T-cell (primary cell): ENCODE measurements at regions not wholly inside any gene's neighbourhood (a gene's known extent, or its start where the extent isn't known, plus 50 kb on each side); places are given as distances from the start of the nearest gene placed in this dataset.
"Not testable (repeated sequence)": the region's sequence is repeated elsewhere in the genome, so short reads cannot be mapped to it uniquely, and the experiment has no call there.

Experiments
- ATAC-seq, 4 experiments: fragments of 200-7000 bp in 3 of 4; fragments of 150-1000 bp in 1 of 4; cut with Tn5 transposase; replicated peaks in 1 of 4; 1 replicate in 3 of 4; 2 replicates in 1 of 4; pipeline ENCODE4 v1.10.0; 2021; ENCODE audit warnings: moderate library complexity in 3 of 4, mild to moderate bottlenecking in 2 of 4, moderate number of reproducible peaks in 1 of 4
- CTCF ChIA-PET, 2 donors: fragments of 300-600 bp; sonication (Branson Sonifier 250); formaldehyde crosslinking; loops; one replicate each; lab custom pipeline; 2022; ENCODE audit warnings: antibody characterized with exemption in 2 of 2; lab: Charles Lee
- POLR2A ChIA-PET, 2 donors: fragments of 300-600 bp; sonication (Branson Sonifier 250); formaldehyde crosslinking; loops; one replicate each; lab custom pipeline; 2022; ENCODE audit warnings: antibody characterized with exemption in 2 of 2; lab: Charles Lee
- DNase-seq, 35 experiments: peaks; one replicate each; pipeline versions ENCODE4 v3.0.0 to v3.0.0-alpha.2; 2013 to 2023
- H3K27ac ChIP-seq: one replicate; pipeline ENCODE4 v1.5.1; 2013; ENCODE audit warnings: low read length
- H3K27me3 ChIP-seq, 2 experiments: replicated peaks in 1 of 2; 1 replicate in 1 of 2; 2 replicates in 1 of 2; pipeline versions ENCODE4 v1.6.1 to v1.7.0; 2013; ENCODE audit warnings: low read length in 1 of 2, mixed read lengths in 1 of 2; ENCODE audit not compliant: control insufficient read depth in 2 of 2, insufficient read depth in 2 of 2; ENCODE audit errors: extremely low read depth in 1 of 2
- H3K36me3 ChIP-seq, 2 donors: 1 replicate in 1 of 2; 2 replicates in 1 of 2; pipeline versions ENCODE4 v1.6.1 to v1.7.0; 2013; ENCODE audit warnings: low read length in 1 of 2; ENCODE audit not compliant: control insufficient read depth in 2 of 2, insufficient read depth in 1 of 2; ENCODE audit errors: extremely low read depth in 1 of 2
- H3K4me1 ChIP-seq, 2 experiments: 1 replicate in 1 of 2; 2 replicates in 1 of 2; pipeline versions ENCODE4 v1.6.1 to v1.7.0; 2013; ENCODE audit warnings: low read length in 2 of 2, mixed read lengths in 1 of 2; ENCODE audit not compliant: insufficient read depth in 2 of 2, control insufficient read depth in 1 of 2; ENCODE audit errors: extremely low read depth in 1 of 2
- H3K4me3 ChIP-seq, 2 donors: 1 replicate in 1 of 2; 2 replicates in 1 of 2; pipeline versions ENCODE4 v1.5.1 to v1.7.0; 2013; ENCODE audit warnings: mild to moderate bottlenecking in 2 of 2, low read length in 1 of 2, moderate library complexity in 1 of 2; ENCODE audit not compliant: control insufficient read depth in 1 of 2; ENCODE audit errors: extremely low read depth in 1 of 2
- H3K9me3 ChIP-seq: 2 replicates; pipeline ENCODE4 v1.7.0; 2013
- H3K27ac Mint-ChIP-seq, 2 donors: one replicate each; pipeline ENCODE4 v1.8.0; 2020 to 2021; ENCODE audit warnings: mild to moderate bottlenecking in 2 of 2, mixed read lengths in 2 of 2
- H3K27me3 Mint-ChIP-seq, 2 donors: one replicate each; pipeline ENCODE4 v1.8.0; 2021 to 2022; ENCODE audit warnings: mixed read lengths in 2 of 2
- H3K36me3 Mint-ChIP-seq: one replicate; pipeline ENCODE4 v1.8.0; 2021; ENCODE audit warnings: mixed read lengths
- H3K4me1 Mint-ChIP-seq, 3 donors: one replicate each; pipeline ENCODE4 v1.8.0; 2020 to 2022; ENCODE audit warnings: mixed read lengths in 3 of 3, mild to moderate bottlenecking in 1 of 3
- H3K4me3 Mint-ChIP-seq, 3 donors: one replicate each; pipeline ENCODE4 v1.8.0; 2020 to 2022; ENCODE audit warnings: mild to moderate bottlenecking in 3 of 3, mixed read lengths in 3 of 3, moderate library complexity in 3 of 3
- H3K9me3 Mint-ChIP-seq, 3 donors: one replicate each; pipeline ENCODE4 v1.8.0; 2020 to 2022; ENCODE audit warnings: mixed read lengths in 3 of 3
- WGBS: methylation state at CpG from one replicate; pipeline ENCODE4 v1.1.5; 2013; ENCODE audit warnings: missing lambda C conversion rate; ENCODE audit not compliant: insufficient coverage; 5-methylcytosine and 5-hydroxymethylcytosine counted together

- Mint-ChIP-seq H3K27me3 (peaks cover 0 to 4% of the 10 kb centered on the region in 2 donors), H3K9me3 (no peaks in the 10 kb centered on the region), H3K4me3 (no peak overlapping the region), H3K4me1 (peaks cover 0 to 4% (median 0%) of the 10 kb centered on the region in 3 donors), H3K27ac (no peak overlapping the region), H3K36me3 (no peaks in the 10 kb centered on the region)
- Histone ChIP-seq H3K36me3 (no peaks in the 10 kb centered on the region), H3K4me3 (no peak overlapping the region), H3K4me1 (no peaks in the 10 kb centered on the region), H3K27ac (no peak overlapping the region), H3K27me3 (peaks cover 0 to 3% of the 10 kb centered on the region in 2 experiments), H3K9me3 (no peaks in the 10 kb centered on the region)
- ChIA-PET POLR2A (no interaction called here), CTCF (no interaction called here)
- DNase-seq, result no peak
- WGBS, result 48% methylated on average over 2 of the region's 3 CpGs
- no peak for ATAC-seq
These were observed 117.0 kb upstream of the UST start for GRCh38 chr6:148629592-148630465.

- ChIA-PET POLR2A (no interaction called here), CTCF (interaction anchor here in 1 of 2 donors (0.6 kb wide), 1 partner anchor 48 kb away, joined by 3 read pairs; no protein-coding TSS in a partner anchor)
- Histone ChIP-seq H3K27me3 (no peaks in the 10 kb centered on the region), H3K4me1 (no peaks in the 10 kb centered on the region), H3K27ac (no peak overlapping the region), H3K9me3 (no peaks in the 10 kb centered on the region), H3K4me3 (no peak overlapping the region), H3K36me3 (no peaks in the 10 kb centered on the region)
- ATAC-seq, result no peak
- Mint-ChIP-seq H3K27ac (no peak overlapping the region), H3K4me1 (peaks cover 5 to 6% (median 6%) of the 10 kb centered on the region in 3 donors), H3K4me3 (no peak overlapping the region), H3K27me3 (peaks cover 0 to 4% of the 10 kb centered on the region in 2 donors), H3K9me3 (no peaks in the 10 kb centered on the region), H3K36me3 (no peaks in the 10 kb centered on the region)
- DNase-seq, result no peak
- no CpG with 5 or more reads among the region's 1 CpG for WGBS
These were observed 111.6 kb upstream of the UST start for GRCh38 chr6:148635070-148635743.

GRCh38 chr6:148641836-148642235, 105.0 kb upstream of the UST start:
- DNase-seq, H3K27me3 ChIP-seq, H3K27ac Mint-ChIP-seq, H3K27ac ChIP-seq, H3K9me3 Mint-ChIP-seq, H3K9me3 ChIP-seq, H3K4me1 Mint-ChIP-seq, H3K4me1 ChIP-seq, H3K36me3 ChIP-seq, ATAC-seq, POLR2A ChIA-PET, H3K36me3 Mint-ChIP-seq, H3K4me3 ChIP-seq, H3K27me3 Mint-ChIP-seq, H3K4me3 Mint-ChIP-seq, CTCF ChIA-PET: not testable (repeated sequence)
- WGBS, result 89% methylated on average over 4 of the region's 8 CpGs

GRCh38 chr6:148643208-148643607, 103.6 kb upstream of the UST start:
- H3K9me3 ChIP-seq, CTCF ChIA-PET, DNase-seq, ATAC-seq, H3K4me1 Mint-ChIP-seq, H3K27me3 ChIP-seq, H3K27ac ChIP-seq, H3K27me3 Mint-ChIP-seq, H3K9me3 Mint-ChIP-seq, H3K4me3 Mint-ChIP-seq, H3K36me3 ChIP-seq, H3K4me1 ChIP-seq, H3K4me3 ChIP-seq, H3K27ac Mint-ChIP-seq, POLR2A ChIA-PET, H3K36me3 Mint-ChIP-seq: not testable (repeated sequence)
- 92% methylated on average over 2 of the region's 5 CpGs for WGBS

- DNase-seq, H3K36me3 Mint-ChIP-seq, H3K4me1 ChIP-seq, POLR2A ChIA-PET, H3K27ac ChIP-seq, H3K27me3 ChIP-seq, H3K36me3 ChIP-seq, H3K4me3 ChIP-seq, CTCF ChIA-PET, H3K9me3 ChIP-seq, H3K27ac Mint-ChIP-seq, H3K4me1 Mint-ChIP-seq, ATAC-seq, H3K4me3 Mint-ChIP-seq, H3K9me3 Mint-ChIP-seq: not testable (repeated sequence)
- peaks cover 6 to 15% of the 10 kb centered on the region in 2 donors for H3K27me3 Mint-ChIP-seq
- WGBS, result 83% methylated on average over 1 of the region's 7 CpGs
These were observed 101.8 kb upstream of the UST start for GRCh38 chr6:148645049-148645448.

GRCh38 chr6:148648754-148649453, 97.9 kb upstream of the UST start:
- ChIA-PET POLR2A (no interaction called here), CTCF (interaction anchor here in 1 of 2 donors (0.6 kb wide), 1 partner anchor 134 kb away, joined by 11 read pairs; no protein-coding TSS in a partner anchor)
- Histone ChIP-seq H3K4me3 (no peak overlapping the region), H3K36me3 (no peaks in the 10 kb centered on the region), H3K27ac (no peak overlapping the region), H3K27me3 (peaks cover 0 to 9% of the 10 kb centered on the region in 2 experiments), H3K4me1 (no peaks in the 10 kb centered on the region), H3K9me3 (no peaks in the 10 kb centered on the region)
- WGBS, result 20% methylated on average over 3 of the region's 4 CpGs
- no peaks in the 10 kb centered on the region for H3K4me1 Mint-ChIP-seq
- no peak overlapping the region for H3K4me3 Mint-ChIP-seq
- no peak overlapping the region for H3K27ac Mint-ChIP-seq
- peaks cover 8 to 20% of the 10 kb centered on the region in 2 donors for H3K27me3 Mint-ChIP-seq
- H3K36me3 Mint-ChIP-seq, result no peaks in the 10 kb centered on the region
- DNase-seq, result no peak
- ATAC-seq, result no peak
- H3K9me3 Mint-ChIP-seq, result peaks cover 0 to 5% (median 4%) of the 10 kb centered on the region in 3 donors
